Central memory CD8-positive, alpha-beta T cell (primary cell): ENCODE measurements at regions not wholly inside any gene's neighbourhood (a gene's known extent, or its start where the extent isn't known, plus 50 kb on each side); places are given as distances from the start of the nearest gene placed in this dataset.
A peak's percentile ranks its signal among the peaks of the same experiment; 100 is the strongest.
"Not testable (repeated sequence)": the region's sequence is repeated elsewhere in the genome, so short reads cannot be mapped to it uniquely, and the experiment has no call there.

Experiments
- ATAC-seq: fragments of 150-1000 bp; cut with Tn5 transposase; replicated peaks from 2 replicates; pipeline ENCODE4 v1.10.0; 2022; ENCODE audit warnings: mild to moderate bottlenecking, moderate FRiP score, moderate number of reproducible peaks; ENCODE audit not compliant: poor library complexity, severe bottlenecking; ENCODE audit errors: extremely low read depth
- DNase-seq, 2 donors: peaks; one replicate each; pipeline ENCODE4 v3.0.0; 2021; ENCODE audit warnings: low spot score in 2 of 2
- H3K27ac Mint-ChIP-seq: one replicate; pipeline ENCODE4 v1.8.0; 2022; ENCODE audit warnings: low read depth, mild to moderate bottlenecking, moderate library complexity, mixed read lengths
- H3K27me3 Mint-ChIP-seq: one replicate; pipeline ENCODE4 v1.8.0; 2022; ENCODE audit warnings: mixed read lengths
- H3K36me3 Mint-ChIP-seq: one replicate; pipeline ENCODE4 v1.8.0; 2022; ENCODE audit warnings: mild to moderate bottlenecking, moderate library complexity, mixed read lengths; ENCODE audit not compliant: insufficient read depth
- H3K4me1 Mint-ChIP-seq: one replicate; pipeline ENCODE4 v1.8.0; 2022; ENCODE audit warnings: mixed read lengths
- H3K4me3 Mint-ChIP-seq: one replicate; pipeline ENCODE4 v1.8.0; 2022; ENCODE audit warnings: mild to moderate bottlenecking, moderate library complexity, mixed read lengths
- H3K9me3 Mint-ChIP-seq: one replicate; pipeline ENCODE4 v1.8.0; 2022; ENCODE audit warnings: mixed read lengths

DNA sequence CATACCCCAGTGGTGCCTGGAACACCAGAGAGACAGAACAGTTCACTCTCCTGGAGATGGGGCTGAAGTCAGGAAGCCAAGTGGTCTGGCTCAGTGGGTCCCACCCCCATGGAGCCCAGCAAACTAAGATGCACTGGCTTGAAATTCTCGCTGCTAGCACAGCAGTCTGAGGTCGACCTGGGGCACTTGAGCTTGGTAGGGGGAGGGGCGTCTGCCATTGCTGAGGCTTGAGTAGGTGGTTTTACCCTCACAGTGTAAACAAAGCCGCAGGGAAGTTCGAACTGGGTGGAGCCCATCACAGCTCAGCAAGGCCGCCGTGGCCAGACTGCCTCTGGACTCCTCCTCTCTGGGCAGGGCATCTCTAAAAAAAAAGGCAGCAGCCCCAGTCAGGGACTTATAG is 272.0 kb downstream of the KLF13 start:
- no peak overlapping the region for H3K27ac Mint-ChIP-seq
- no peak overlapping the region for H3K4me3 Mint-ChIP-seq
- DNase-seq, result no peak
- no peaks in the 10 kb centered on the region for H3K4me1 Mint-ChIP-seq
- ATAC-seq, result no peak
- H3K27me3 Mint-ChIP-seq, result peaks cover 58% of the 10 kb centered on the region
- peaks cover 2% of the 10 kb centered on the region for H3K36me3 Mint-ChIP-seq
- H3K9me3 Mint-ChIP-seq, result no peaks in the 10 kb centered on the region

DNA sequence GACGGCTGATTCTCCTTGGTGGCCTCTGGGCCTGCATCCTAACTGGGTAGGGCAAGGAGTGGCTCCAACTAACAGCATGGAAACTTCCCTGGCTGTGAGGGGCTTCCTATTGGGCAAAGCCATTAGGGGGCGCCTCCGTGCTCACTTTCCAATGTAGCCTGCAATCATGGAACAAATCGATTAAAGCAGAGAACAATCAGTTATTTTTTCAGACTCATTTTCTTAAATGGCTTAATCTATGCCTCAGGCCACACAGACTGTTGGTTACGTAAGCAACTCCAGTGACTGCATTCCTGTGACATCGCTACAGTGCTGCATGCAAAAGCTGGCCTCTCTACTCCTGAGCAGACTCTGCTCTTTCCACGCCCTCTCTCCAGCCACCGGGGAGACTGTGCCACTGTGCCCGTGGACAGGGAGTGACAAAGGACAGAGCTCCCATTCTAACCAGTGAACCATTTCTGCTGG is 278.9 kb downstream of the KLF13 start:
- Mint-ChIP-seq H3K4me1 (no peaks in the 10 kb centered on the region), H3K9me3 (no peaks in the 10 kb centered on the region), H3K4me3 (no peak overlapping the region), H3K36me3 (peaks cover 2% of the 10 kb centered on the region), H3K27ac (no peak overlapping the region), H3K27me3 (peaks cover 61% of the 10 kb centered on the region)
- DNase-seq (no peak), ATAC-seq (no peak)

DNA sequence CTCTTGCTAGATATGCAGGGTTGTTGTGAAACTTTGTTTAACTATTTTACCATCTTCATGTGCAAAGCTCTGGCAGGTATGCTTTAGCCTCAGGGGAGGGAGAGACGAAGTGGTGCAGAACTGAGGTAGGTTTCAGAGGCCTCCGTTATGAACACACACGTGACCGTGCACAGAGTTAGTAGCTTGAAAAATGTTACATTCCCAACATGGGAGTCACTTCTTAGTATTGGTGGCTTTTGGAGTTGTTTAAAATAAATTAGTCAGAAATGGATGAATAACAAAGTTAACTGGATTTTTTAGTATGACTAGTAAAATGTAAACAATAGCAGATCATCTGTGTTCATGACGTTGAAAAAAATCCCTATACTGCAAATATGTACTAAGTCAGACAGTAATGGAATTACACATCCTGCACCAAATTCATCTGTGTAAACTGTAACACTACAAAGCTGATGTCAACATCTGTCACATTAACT is 279.6 kb downstream of the KLF13 start:
- no peak overlapping the region for H3K27ac Mint-ChIP-seq
- H3K4me3 Mint-ChIP-seq, result no peak overlapping the region
- no peaks in the 10 kb centered on the region for H3K4me1 Mint-ChIP-seq
- H3K36me3 Mint-ChIP-seq, result peaks cover 2% of the 10 kb centered on the region
- no peaks in the 10 kb centered on the region for H3K9me3 Mint-ChIP-seq
- DNase-seq (no peak), ATAC-seq (no peak)
- peaks cover 60% of the 10 kb centered on the region for H3K27me3 Mint-ChIP-seq

DNA sequence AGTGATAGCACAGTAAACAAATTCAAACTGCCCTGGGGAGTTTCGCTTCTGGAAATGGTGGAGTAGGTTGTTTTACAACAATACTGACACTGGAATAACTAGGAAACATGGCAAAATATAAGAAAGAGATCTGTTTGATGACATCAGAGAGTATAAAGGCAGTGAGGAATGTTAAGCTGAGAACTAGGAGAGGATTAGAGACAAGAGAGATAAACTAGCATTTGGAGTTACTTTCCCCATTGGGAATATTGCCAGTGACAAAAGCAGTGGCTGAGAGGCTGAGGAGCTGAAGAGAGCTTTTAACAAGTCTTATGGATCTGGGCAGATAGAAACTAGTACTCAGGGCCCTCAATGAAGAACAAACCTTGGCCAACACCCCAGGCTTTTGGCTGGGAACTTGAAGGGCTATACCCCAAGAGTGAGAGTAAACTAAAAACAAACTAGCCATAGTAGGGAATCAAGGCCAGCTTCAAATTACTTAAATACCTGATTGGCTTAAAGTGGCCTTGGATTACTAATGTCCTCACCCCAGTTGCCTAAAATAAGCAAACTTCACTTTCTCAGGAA is 280.4 kb downstream of the KLF13 start:
- no peaks in the 10 kb centered on the region for H3K9me3 Mint-ChIP-seq
- H3K4me1 Mint-ChIP-seq, result no peaks in the 10 kb centered on the region
- peaks cover 2% of the 10 kb centered on the region for H3K36me3 Mint-ChIP-seq
- DNase-seq (no peak), ATAC-seq (no peak)
- peaks cover 60% of the 10 kb centered on the region for H3K27me3 Mint-ChIP-seq
- H3K4me3 Mint-ChIP-seq, result no peak overlapping the region
- H3K27ac Mint-ChIP-seq, result no peak overlapping the region

DNA sequence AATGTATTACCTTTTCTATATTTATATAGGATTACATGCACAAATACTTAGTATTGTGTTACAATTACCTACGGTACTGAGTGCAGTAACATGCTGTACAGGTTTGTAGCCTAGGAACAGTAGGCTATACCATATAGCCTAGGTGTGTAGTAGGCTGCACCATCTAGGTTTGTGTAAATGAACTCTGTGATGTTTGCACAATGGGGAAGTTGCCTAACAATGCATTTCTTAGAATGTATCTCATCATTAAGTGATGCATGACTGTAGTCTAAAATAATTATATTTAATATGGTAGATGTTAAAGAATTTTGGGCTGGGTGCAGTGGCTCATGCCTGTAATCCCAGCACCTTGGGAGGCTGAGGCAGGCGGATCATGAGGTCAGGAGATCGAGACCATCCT is 281.0 kb downstream of the KLF13 start:
- Mint-ChIP-seq H3K4me3 (no peak overlapping the region), H3K27me3 (peaks cover 60% of the 10 kb centered on the region), H3K36me3 (peaks cover 2% of the 10 kb centered on the region), H3K27ac (no peak overlapping the region), H3K9me3 (no peaks in the 10 kb centered on the region), H3K4me1 (no peaks in the 10 kb centered on the region)
- DNase-seq (no peak), ATAC-seq (no peak)

DNA sequence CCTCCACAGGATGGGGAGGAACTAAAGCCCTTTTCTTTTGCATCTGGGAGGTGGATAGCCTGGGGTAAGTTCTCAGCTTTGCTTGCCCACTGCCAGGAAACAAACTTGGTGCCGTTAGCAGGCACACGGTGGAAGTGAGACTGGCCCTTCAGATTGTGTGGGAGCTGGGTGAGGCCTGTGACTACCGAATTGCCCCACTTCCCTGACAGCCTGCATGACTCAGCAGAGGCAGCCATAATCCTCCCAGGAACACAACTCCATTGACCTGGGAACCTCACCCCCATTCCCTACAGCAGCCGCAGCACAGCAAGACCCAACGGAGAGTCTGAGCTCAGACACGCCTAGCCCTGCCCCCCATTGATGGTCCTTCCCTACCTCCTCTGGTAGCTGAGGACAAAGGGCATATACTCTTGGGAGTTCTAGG is 282.6 kb downstream of the KLF13 start:
- peaks cover 60% of the 10 kb centered on the region for H3K27me3 Mint-ChIP-seq
- H3K4me1 Mint-ChIP-seq, result no peaks in the 10 kb centered on the region
- no peaks in the 10 kb centered on the region for H3K36me3 Mint-ChIP-seq
- H3K9me3 Mint-ChIP-seq, result no peaks in the 10 kb centered on the region
- no peak overlapping the region for H3K27ac Mint-ChIP-seq
- no peak for DNase-seq
- no peak overlapping the region for H3K4me3 Mint-ChIP-seq
- no peak for ATAC-seq

DNA sequence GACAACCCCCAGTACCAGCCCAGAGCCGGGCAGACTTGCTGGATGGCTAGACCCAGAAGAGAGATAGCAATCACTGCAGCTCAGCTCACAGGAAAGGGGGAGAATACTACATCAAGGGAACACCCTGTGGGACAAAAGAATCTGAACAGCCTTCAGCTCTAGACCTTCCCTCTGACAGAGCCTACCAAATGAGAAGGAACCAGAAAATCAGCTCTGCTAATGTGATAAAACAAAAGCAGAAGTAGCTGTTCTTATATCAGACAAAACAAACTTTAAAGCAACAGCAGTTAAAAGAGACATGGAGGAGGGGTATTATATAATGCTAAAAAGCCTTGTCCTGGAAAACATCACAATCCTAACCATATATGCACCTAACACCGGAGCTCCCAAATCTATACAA is 283.3 kb downstream of the KLF13 start:
- ATAC-seq (no peak), DNase-seq (no peak)
- no peak overlapping the region for H3K27ac Mint-ChIP-seq
- no peaks in the 10 kb centered on the region for H3K9me3 Mint-ChIP-seq
- no peak overlapping the region for H3K4me3 Mint-ChIP-seq
- no peaks in the 10 kb centered on the region for H3K4me1 Mint-ChIP-seq
- H3K27me3 Mint-ChIP-seq, result peaks cover 60% of the 10 kb centered on the region
- H3K36me3 Mint-ChIP-seq, result no peaks in the 10 kb centered on the region

DNA sequence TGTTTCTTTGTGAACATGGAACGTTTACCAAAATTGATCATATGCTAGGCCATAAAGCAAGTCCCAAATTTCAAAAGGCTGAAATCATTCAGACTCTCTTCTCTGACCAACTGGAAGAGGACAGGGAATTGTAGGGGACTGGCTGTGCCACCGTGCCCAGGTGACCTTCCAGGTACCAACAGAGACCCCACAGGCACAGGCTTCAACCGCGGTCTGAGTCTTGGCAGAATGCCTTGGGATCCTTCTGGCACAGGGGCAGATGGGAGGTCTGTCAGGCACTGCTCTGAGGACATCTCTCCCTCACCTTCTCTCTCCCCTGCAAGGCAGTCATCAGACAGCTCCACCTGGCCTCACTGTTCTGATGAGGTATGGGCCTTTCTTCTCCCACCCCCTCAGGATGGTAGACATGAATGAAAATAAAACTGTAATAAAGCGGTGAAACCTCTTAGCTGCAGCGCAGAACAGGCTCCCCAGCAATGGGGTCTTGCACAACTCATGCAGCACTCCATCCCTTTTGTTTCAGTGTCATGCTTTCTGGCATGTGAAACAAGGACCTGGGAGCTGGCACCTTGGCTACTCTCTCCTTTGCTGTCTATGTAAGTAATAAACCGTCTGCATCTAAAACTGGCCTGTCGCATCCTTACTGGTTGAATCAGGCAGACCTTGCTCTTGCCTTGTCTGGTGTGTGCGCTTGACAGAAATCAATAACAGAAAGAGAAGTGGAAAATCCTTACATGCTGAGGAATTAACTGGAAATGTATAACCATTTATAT is 289.2 kb downstream of the KLF13 start:
- ATAC-seq, result no peak
- no peaks in the 10 kb centered on the region for H3K4me1 Mint-ChIP-seq
- H3K27me3 Mint-ChIP-seq, result peaks cover 32% of the 10 kb centered on the region

DNA sequence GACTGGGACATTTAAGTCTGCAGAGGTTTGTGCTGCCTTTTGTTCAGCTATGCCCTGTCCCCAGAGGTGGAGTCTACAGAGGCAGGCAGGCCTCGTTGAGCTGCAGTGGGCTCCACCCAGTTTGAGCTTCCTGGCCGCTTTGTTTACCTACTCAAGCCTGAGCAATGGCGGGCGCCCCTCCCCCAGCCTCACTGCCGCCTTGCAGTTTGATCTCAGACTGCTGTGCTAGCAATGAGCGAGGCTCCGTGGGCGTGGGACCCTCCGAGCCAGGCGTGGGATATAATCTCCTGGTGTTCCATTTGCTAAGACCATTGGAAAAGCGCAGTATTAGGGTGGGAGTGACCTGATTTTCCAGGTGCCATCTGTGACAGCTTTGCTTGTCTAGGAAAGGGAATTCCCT is 296.7 kb downstream of the KLF13 start:
- H3K36me3 Mint-ChIP-seq, DNase-seq, ATAC-seq, H3K27ac Mint-ChIP-seq, H3K4me1 Mint-ChIP-seq, H3K4me3 Mint-ChIP-seq, H3K9me3 Mint-ChIP-seq: not testable (repeated sequence)
- H3K27me3 Mint-ChIP-seq, result peaks cover 32% of the 10 kb centered on the region

More for the DNA sequence above, 289.2 kb downstream of the KLF13 start:
- H3K27ac Mint-ChIP-seq, result no peak overlapping the region
- no peak for DNase-seq
- H3K4me3 Mint-ChIP-seq, result no peak overlapping the region
- H3K9me3 Mint-ChIP-seq, result no peaks in the 10 kb centered on the region
- H3K36me3 Mint-ChIP-seq, result no peaks in the 10 kb centered on the region

DNA sequence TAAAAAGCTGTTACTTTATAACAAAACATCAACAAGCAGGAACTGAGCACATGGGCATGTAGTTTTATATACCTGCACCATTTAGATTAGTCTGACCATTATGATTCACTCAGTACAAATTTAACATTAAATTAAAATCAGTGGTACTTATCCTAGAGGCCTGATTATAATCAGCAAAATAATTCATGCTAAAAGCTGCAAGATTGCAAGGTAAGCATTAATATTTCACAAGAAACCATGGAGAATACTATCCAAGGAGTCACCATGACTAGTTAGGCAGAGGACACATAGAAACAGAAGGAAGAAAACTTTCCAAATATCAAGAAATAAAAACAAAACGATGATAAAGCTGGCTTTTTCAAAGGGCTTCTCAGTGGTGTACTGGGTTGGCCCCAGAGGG is 297.5 kb downstream of the KLF13 start:
- peaks cover 32% of the 10 kb centered on the region for H3K27me3 Mint-ChIP-seq
- not testable (repeated sequence) for H3K4me1 Mint-ChIP-seq, H3K36me3 Mint-ChIP-seq, H3K4me3 Mint-ChIP-seq, ATAC-seq, H3K27ac Mint-ChIP-seq, DNase-seq, H3K9me3 Mint-ChIP-seq

DNA sequence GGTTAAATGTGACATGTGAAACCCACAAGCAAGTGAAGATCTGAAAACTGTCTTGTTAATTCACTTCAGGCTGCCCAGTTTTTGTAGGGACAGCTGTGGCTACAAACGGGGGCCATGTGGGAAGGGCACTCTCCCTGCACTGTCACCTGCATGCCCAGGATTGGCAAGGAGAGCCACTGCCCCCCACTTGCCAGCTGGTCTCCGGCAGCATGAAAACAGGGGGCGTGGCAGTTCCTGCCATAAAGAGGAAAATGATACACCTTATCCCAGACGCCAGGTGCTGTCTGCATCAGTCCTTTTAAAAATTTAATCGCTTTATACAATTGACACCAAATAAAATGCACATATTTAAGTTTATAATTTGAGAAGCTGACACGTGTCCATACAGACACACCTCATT is 309.1 kb downstream of the KLF13 start:
- peaks cover 45% of the 10 kb centered on the region for H3K27me3 Mint-ChIP-seq
- not testable (repeated sequence) for H3K4me3 Mint-ChIP-seq, H3K36me3 Mint-ChIP-seq, H3K27ac Mint-ChIP-seq, DNase-seq, ATAC-seq, H3K9me3 Mint-ChIP-seq, H3K4me1 Mint-ChIP-seq

DNA sequence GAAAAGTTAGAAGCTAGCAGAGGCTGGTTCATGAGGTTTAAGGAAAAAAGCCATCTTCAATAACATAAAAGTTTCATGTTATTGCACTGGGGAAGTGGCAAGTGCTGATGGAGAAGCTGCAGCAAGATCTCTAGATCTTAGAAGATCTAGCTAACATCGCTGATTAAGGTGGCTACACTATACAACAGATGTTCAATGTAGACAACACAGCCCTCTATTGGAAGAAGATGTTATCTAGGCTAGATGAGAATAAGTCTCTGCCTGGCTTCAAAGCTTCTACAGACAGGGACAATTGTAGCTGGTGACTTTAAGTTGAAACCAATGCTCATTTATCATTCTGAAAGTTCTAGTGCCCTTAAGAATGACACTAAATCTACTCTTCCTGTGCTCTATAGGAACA is 310.3 kb downstream of the KLF13 start:
- not testable (repeated sequence) for H3K27ac Mint-ChIP-seq, ATAC-seq

DNA sequence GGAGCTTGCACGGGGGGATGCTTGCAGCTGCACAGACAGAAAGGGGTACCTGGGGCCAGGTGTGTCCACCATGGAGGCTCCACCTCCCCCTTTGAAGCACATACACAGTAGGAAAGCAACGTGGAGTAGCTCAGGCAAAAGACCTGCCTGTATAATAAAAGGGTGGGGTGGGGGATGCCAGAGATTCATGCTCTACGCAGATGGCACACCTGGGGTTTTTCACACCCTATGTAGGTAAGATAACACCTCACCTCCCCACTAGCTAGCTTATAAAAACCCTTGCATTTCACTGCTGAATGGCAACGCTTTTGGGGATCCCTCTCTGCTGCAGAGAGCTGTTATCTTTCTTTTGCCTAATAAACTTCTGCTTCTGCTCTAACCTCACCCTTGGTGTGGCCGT is 317.3 kb downstream of the KLF13 start:
- H3K9me3 Mint-ChIP-seq, H3K4me3 Mint-ChIP-seq, H3K4me1 Mint-ChIP-seq, DNase-seq, H3K36me3 Mint-ChIP-seq, H3K27ac Mint-ChIP-seq, ATAC-seq: not testable (repeated sequence)
- H3K27me3 Mint-ChIP-seq, result peaks cover 64% of the 10 kb centered on the region

More for the DNA sequence above, 310.3 kb downstream of the KLF13 start:
- not testable (repeated sequence) for H3K4me1 Mint-ChIP-seq, H3K9me3 Mint-ChIP-seq, DNase-seq, H3K36me3 Mint-ChIP-seq
- Mint-ChIP-seq H3K27me3 (peaks cover 38% of the 10 kb centered on the region), H3K4me3 (peak overlapping the region; percentile 29)
